ENCODE measurements at regions not wholly inside any gene's neighbourhood (a gene's known extent, or its start where the extent isn't known, plus 50 kb on each side); places are given as distances from the start of the nearest gene placed in this dataset.

GRCh38 chr3:43783987-43784639 is 93.4 kb downstream of the ABHD5 start:
- Histone ChIP-seq H3K27me3 (ENCODE audit: control insufficient read depth in 3 of 3, insufficient read depth in 3 of 3, low read length in 2 of 3) (no peaks in the 10 kb centered on the region), H3K4me1 (ENCODE audit: control insufficient read depth in 5 of 5, insufficient read depth in 5 of 5, low read length in 5 of 5) (no peaks in the 10 kb centered on the region), H3K4me3 (no peak overlapping the region), H3K36me3 (ENCODE audit: control insufficient read depth in 4 of 4, insufficient read depth in 4 of 4, low read length in 4 of 4) (no peaks in the 10 kb centered on the region), H3K27ac (ENCODE audit: low read depth in 1 of 2, low read length in 1 of 2) (no peak overlapping the region), H3K9me3 (ENCODE audit: control insufficient read depth in 4 of 4, insufficient read depth in 3 of 4, low read length in 3 of 4) (peaks cover 0 to 6% (median 0%) of the 10 kb centered on the region in 4 donors), H3K9ac (ENCODE audit: insufficient read depth in 1 of 2, low read length in 2 of 2) (no peak overlapping the region)
- ATAC-seq (ENCODE audit: insufficient read depth, low FRiP score): no peak
- DNase-seq: no peak
- 95 to 98% methylated on average over 6 of the region's 6 CpGs for WGBS, 2 donors
- TF ChIP-seq, protein P1, sequence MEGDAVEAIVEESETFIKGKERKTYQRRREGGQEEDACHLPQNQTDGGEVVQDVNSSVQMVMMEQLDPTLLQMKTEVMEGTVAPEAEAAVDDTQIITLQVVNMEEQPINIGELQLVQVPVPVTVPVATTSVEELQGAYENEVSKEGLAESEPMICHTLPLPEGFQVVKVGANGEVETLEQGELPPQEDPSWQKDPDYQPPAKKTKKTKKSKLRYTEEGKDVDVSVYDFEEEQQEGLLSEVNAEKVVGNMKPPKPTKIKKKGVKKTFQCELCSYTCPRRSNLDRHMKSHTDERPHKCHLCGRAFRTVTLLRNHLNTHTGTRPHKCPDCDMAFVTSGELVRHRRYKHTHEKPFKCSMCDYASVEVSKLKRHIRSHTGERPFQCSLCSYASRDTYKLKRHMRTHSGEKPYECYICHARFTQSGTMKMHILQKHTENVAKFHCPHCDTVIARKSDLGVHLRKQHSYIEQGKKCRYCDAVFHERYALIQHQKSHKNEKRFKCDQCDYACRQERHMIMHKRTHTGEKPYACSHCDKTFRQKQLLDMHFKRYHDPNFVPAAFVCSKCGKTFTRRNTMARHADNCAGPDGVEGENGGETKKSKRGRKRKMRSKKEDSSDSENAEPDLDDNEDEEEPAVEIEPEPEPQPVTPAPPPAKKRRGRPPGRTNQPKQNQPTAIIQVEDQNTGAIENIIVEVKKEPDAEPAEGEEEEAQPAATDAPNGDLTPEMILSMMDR (IDR thresholded peaks at IDR 0.05; ENCODE audit: control extremely low read depth, extremely low read depth): no peak

GRCh38 chr3:43784640-43785011 is 93.9 kb downstream of the ABHD5 start:
- Histone ChIP-seq H3K4me3 (no peak overlapping the region), H3K4me1 (ENCODE audit: control insufficient read depth in 5 of 5, insufficient read depth in 5 of 5, low read length in 5 of 5) (no peaks in the 10 kb centered on the region), H3K27ac (ENCODE audit: low read depth in 1 of 2, low read length in 1 of 2) (no peak overlapping the region), H3K9ac (ENCODE audit: insufficient read depth in 1 of 2, low read length in 2 of 2) (no peak overlapping the region), H3K27me3 (ENCODE audit: control insufficient read depth in 3 of 3, insufficient read depth in 3 of 3, low read length in 2 of 3) (no peaks in the 10 kb centered on the region), H3K36me3 (ENCODE audit: control insufficient read depth in 4 of 4, insufficient read depth in 4 of 4, low read length in 4 of 4) (no peaks in the 10 kb centered on the region), H3K9me3 (ENCODE audit: control insufficient read depth in 4 of 4, insufficient read depth in 3 of 4, low read length in 3 of 4) (peaks cover 0 to 6% (median 0%) of the 10 kb centered on the region in 4 donors)
- TF ChIP-seq, protein P1 (IDR thresholded peaks at IDR 0.05; ENCODE audit: control extremely low read depth, extremely low read depth): no peak
- DNase-seq (no peak), ATAC-seq (ENCODE audit: insufficient read depth, low FRiP score) (no peak)
- 84 to 94% methylated on average over 4 of the region's 4 CpGs for WGBS, 2 donors

DNA sequence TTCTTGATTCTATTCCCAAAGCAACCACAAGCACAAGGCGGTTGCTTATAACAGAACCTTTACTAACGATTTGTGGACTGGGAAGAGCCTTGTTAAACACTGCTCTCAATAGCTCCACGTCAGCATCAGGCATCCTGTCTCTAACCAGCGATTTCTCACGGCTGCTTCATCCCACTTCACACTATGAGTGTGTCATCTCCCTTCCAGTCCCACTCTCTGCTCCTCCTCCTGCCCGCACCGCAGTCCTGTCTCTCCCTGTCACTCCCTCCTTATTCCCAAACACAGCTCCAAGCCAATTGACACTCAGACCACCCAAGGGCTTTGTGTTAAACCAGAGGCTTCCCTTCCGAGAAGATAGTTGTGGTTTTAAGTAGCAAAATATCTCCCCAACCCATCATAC is 94.8 kb downstream of the ABHD5 start:
- no peaks in the 10 kb centered on the region for H3K4me1 ChIP-seq (ENCODE audit: control insufficient read depth in 5 of 5, insufficient read depth in 5 of 5, low read length in 5 of 5)
- H3K27me3 ChIP-seq (ENCODE audit: control insufficient read depth in 3 of 3, insufficient read depth in 3 of 3, low read length in 2 of 3): no peaks in the 10 kb centered on the region
- no peak overlapping the region for H3K4me3 ChIP-seq
- WGBS, 2 donors: 52 to 74% methylated on average over 8 of the region's 8 CpGs
- DNase-seq (peak in 1 of 3 donors; percentile 23), ATAC-seq (ENCODE audit: insufficient read depth, low FRiP score) (no peak)
- H3K9ac ChIP-seq (ENCODE audit: insufficient read depth in 1 of 2, low read length in 2 of 2): no peak overlapping the region
- peaks cover 0 to 6% (median 0%) of the 10 kb centered on the region in 4 donors for H3K9me3 ChIP-seq (ENCODE audit: control insufficient read depth in 4 of 4, insufficient read depth in 3 of 4, low read length in 3 of 4)
- TF ChIP-seq, protein P1 (IDR thresholded peaks at IDR 0.05; ENCODE audit: control extremely low read depth, extremely low read depth): no peak
- H3K27ac ChIP-seq (ENCODE audit: low read depth in 1 of 2, low read length in 1 of 2): no peak overlapping the region
- H3K36me3 ChIP-seq (ENCODE audit: control insufficient read depth in 4 of 4, insufficient read depth in 4 of 4, low read length in 4 of 4): no peaks in the 10 kb centered on the region

DNA sequence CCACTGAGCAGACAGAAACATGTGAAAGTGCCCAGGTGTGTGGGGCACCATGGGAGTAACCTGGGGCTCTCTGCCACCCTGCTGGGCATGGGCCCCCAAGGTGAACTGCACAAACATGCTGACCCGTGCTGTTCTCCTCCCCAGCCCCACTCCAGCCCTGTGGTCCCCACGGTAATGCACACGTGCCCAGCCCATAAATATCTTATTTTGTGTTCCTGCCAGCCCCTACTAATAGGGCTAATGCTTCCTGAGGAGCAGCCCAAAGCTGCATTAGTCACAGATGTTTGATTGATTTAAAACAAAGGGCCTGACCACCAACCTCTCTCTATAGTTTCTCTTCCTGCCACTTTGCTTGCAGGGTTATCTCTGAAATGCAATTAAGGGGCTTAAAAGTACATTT is 95.4 kb downstream of the ABHD5 start:
- WGBS, 2 donors: 16 to 21% methylated on average over 3 of the region's 3 CpGs
- ATAC-seq (ENCODE audit: insufficient read depth, low FRiP score): no peak
- H3K9ac ChIP-seq (ENCODE audit: insufficient read depth in 1 of 2, low read length in 2 of 2): no peak overlapping the region

More for the DNA sequence above, 95.4 kb downstream of the ABHD5 start:
- Histone ChIP-seq H3K36me3 (ENCODE audit: control insufficient read depth in 4 of 4, insufficient read depth in 4 of 4, low read length in 4 of 4) (no peaks in the 10 kb centered on the region), H3K4me3 (no peak overlapping the region), H3K4me1 (ENCODE audit: control insufficient read depth in 5 of 5, insufficient read depth in 5 of 5, low read length in 5 of 5) (no peaks in the 10 kb centered on the region), H3K27me3 (ENCODE audit: control insufficient read depth in 3 of 3, insufficient read depth in 3 of 3, low read length in 2 of 3) (no peaks in the 10 kb centered on the region), H3K9me3 (ENCODE audit: control insufficient read depth in 4 of 4, insufficient read depth in 3 of 4, low read length in 3 of 4) (peaks cover 0 to 6% (median 0%) of the 10 kb centered on the region in 4 donors), H3K27ac (ENCODE audit: low read depth in 1 of 2, low read length in 1 of 2) (no peak overlapping the region)
- TF ChIP-seq, protein P1 (IDR thresholded peaks at IDR 0.05; ENCODE audit: control extremely low read depth, extremely low read depth): no peak
- no peak for DNase-seq

Data from lung (tissue), 11 donors.